ENCODE measurements at regions not wholly inside any gene's neighbourhood (a gene's known extent, or its start where the extent isn't known, plus 50 kb on each side); places are given as distances from the start of the nearest gene placed in this dataset.
A peak's percentile ranks its signal among the peaks of the same experiment; 100 is the strongest.

GRCh38 chr14:40265096-40265495, 832.9 kb upstream of the FBXO33 start:
- Histone ChIP-seq H3K4me3 (replicated peaks in 1 of 4; ENCODE audit: control extremely low read depth in 1 of 4, insufficient read depth in 1 of 4, low read depth in 3 of 4, low read length in 4 of 4) (no peak overlapping the region), H3K27me3 (ENCODE audit: control insufficient read depth, insufficient read depth, low read length) (no peaks in the 10 kb centered on the region), H3K9me3 (ENCODE audit: control insufficient read depth, insufficient read depth, low read depth, low read length) (no peaks in the 10 kb centered on the region), H3K4me2 (ENCODE audit: extremely low read depth, insufficient read depth, low read length) (no peak overlapping the region), H3K79me2 (ENCODE audit: control insufficient read depth, insufficient read depth, low read length) (no peaks in the 10 kb centered on the region), H2AFZ (ENCODE audit: low read length) (no peak overlapping the region), H3K9ac (ENCODE audit: insufficient read depth, low read length) (no peak overlapping the region), H3K4me1 (ENCODE audit: control insufficient read depth, extremely low read depth, insufficient read depth, low read length) (no peaks in the 10 kb centered on the region), H3K27ac (ENCODE audit: insufficient read depth, low read length) (no peak overlapping the region), H4K20me1 (ENCODE audit: control insufficient read depth, extremely low read depth, insufficient read depth, low read length) (no peaks in the 10 kb centered on the region), H3K36me3 (ENCODE audit: control insufficient read depth, insufficient read depth, low read length) (no peaks in the 10 kb centered on the region)
- no peak for DNase-seq (ENCODE audit: low read depth in 2 of 2)
- TF ChIP-seq CTCF (conservative IDR thresholded peaks at IDR 0.05 in 1 of 2, IDR thresholded peaks at IDR 0.05 in 1 of 2; ENCODE audit: low read depth in 1 of 2, low read length in 2 of 2): no peak
- TF ChIP-seq EZH2 (IDR thresholded peaks at IDR 0.05; ENCODE audit: low read length, missing control alignments): no peak

- Histone ChIP-seq H3K27ac (ENCODE audit: insufficient read depth, low read length) (no peak overlapping the region), H3K9me3 (ENCODE audit: control insufficient read depth, insufficient read depth, low read depth, low read length) (no peaks in the 10 kb centered on the region), H3K4me2 (ENCODE audit: extremely low read depth, insufficient read depth, low read length) (no peak overlapping the region), H4K20me1 (ENCODE audit: control insufficient read depth, extremely low read depth, insufficient read depth, low read length) (no peaks in the 10 kb centered on the region), H3K79me2 (ENCODE audit: control insufficient read depth, insufficient read depth, low read length) (no peaks in the 10 kb centered on the region), H3K4me1 (ENCODE audit: control insufficient read depth, extremely low read depth, insufficient read depth, low read length) (no peaks in the 10 kb centered on the region), H2AFZ (ENCODE audit: low read length) (no peak overlapping the region), H3K4me3 (replicated peaks in 1 of 4; ENCODE audit: control extremely low read depth in 1 of 4, insufficient read depth in 1 of 4, low read depth in 3 of 4, low read length in 4 of 4) (no peak overlapping the region), H3K36me3 (ENCODE audit: control insufficient read depth, insufficient read depth, low read length) (no peaks in the 10 kb centered on the region), H3K9ac (ENCODE audit: insufficient read depth, low read length) (no peak overlapping the region), H3K27me3 (ENCODE audit: control insufficient read depth, insufficient read depth, low read length) (no peaks in the 10 kb centered on the region)
- no peak for TF ChIP-seq EZH2 (IDR thresholded peaks at IDR 0.05; ENCODE audit: low read length, missing control alignments)
- TF ChIP-seq CTCF (conservative IDR thresholded peaks at IDR 0.05 in 1 of 2, IDR thresholded peaks at IDR 0.05 in 1 of 2; ENCODE audit: low read depth in 1 of 2, low read length in 2 of 2): no peak
- no peak for DNase-seq (ENCODE audit: low read depth in 2 of 2)
These were observed 820.7 kb upstream of the FBXO33 start for GRCh38 chr14:40252817-40253447.

GRCh38 chr14:40248671-40249070, 816.4 kb upstream of the FBXO33 start:
- Histone ChIP-seq H3K27ac (ENCODE audit: insufficient read depth, low read length) (no peak overlapping the region), H4K20me1 (ENCODE audit: control insufficient read depth, extremely low read depth, insufficient read depth, low read length) (no peaks in the 10 kb centered on the region), H3K9ac (ENCODE audit: insufficient read depth, low read length) (no peak overlapping the region), H3K79me2 (ENCODE audit: control insufficient read depth, insufficient read depth, low read length) (no peaks in the 10 kb centered on the region), H3K4me1 (ENCODE audit: control insufficient read depth, extremely low read depth, insufficient read depth, low read length) (no peaks in the 10 kb centered on the region), H3K4me3 (replicated peaks in 1 of 4; ENCODE audit: control extremely low read depth in 1 of 4, insufficient read depth in 1 of 4, low read depth in 3 of 4, low read length in 4 of 4) (no peak overlapping the region), H3K27me3 (ENCODE audit: control insufficient read depth, insufficient read depth, low read length) (no peaks in the 10 kb centered on the region), H3K9me3 (ENCODE audit: control insufficient read depth, insufficient read depth, low read depth, low read length) (no peaks in the 10 kb centered on the region), H3K36me3 (ENCODE audit: control insufficient read depth, insufficient read depth, low read length) (no peaks in the 10 kb centered on the region), H3K4me2 (ENCODE audit: extremely low read depth, insufficient read depth, low read length) (no peak overlapping the region), H2AFZ (ENCODE audit: low read length) (no peak overlapping the region)
- DNase-seq (ENCODE audit: low read depth in 2 of 2): peak in 1 of 2 donors; percentile 31
- TF ChIP-seq CTCF (conservative IDR thresholded peaks at IDR 0.05 in 1 of 2, IDR thresholded peaks at IDR 0.05 in 1 of 2; ENCODE audit: low read depth in 1 of 2, low read length in 2 of 2) (no peak), EZH2 (IDR thresholded peaks at IDR 0.05; ENCODE audit: low read length, missing control alignments) (no peak)

Data from fibroblast of lung (primary cell).